HG02759 (cell line): ENCODE measurements at regions not wholly inside any gene's neighbourhood (a gene's known extent, or its start where the extent isn't known, plus 50 kb on each side); places are given as distances from the start of the nearest gene placed in this dataset.
"Not testable (repeated sequence)": the region's sequence is repeated elsewhere in the genome, so short reads cannot be mapped to it uniquely, and the experiment has no call there.

Experiments used
- ATAC-seq: cut with Tn5 transposase; IDR thresholded peaks from one replicate; pipeline ENCODE4 v1.9.1; 2021; ENCODE audit warnings: mild to moderate bottlenecking, moderate library complexity; ENCODE audit not compliant: unreplicated experiment

DNA sequence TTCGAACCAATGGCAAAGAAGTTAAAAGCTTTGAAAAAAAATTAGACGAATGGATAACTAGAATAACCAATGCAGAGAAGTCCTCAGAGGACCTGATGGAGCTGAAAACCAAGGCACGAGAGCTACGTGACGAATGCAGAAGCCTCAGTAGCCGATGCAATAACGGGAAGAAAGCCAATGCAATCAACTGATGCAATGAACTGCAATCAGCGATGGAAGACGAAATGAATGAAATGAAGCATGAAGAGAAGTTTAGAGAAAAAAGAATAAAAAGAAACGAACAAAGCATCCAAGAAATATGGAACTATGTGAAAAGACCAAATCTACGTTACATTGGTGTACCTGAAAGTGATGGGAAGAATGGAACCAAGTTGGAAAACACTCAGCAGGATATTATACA lies 52.6 kb upstream of the MRPS30 start:
- not testable (repeated sequence) for ATAC-seq

DNA sequence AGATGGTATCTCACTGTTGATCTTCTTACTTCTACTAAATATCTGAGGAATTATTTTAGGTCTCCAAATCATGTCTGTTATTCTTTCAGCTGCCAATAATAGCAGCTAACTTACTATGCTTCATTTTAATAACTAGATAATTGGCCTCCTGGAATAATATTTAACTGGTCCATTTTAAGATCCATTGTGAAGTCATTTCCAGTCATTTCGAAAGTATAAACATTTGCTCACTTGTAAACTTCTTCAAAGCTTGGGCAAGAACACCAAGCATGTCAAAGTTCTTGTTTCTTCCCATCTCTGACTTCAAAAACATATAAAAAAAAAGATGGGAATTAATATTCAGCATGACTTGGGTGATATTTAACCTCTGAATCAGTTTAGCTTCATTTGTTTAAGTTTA lies 61.4 kb upstream of the MRPS30 start:
- ATAC-seq = peak; percentile 67

DNA sequence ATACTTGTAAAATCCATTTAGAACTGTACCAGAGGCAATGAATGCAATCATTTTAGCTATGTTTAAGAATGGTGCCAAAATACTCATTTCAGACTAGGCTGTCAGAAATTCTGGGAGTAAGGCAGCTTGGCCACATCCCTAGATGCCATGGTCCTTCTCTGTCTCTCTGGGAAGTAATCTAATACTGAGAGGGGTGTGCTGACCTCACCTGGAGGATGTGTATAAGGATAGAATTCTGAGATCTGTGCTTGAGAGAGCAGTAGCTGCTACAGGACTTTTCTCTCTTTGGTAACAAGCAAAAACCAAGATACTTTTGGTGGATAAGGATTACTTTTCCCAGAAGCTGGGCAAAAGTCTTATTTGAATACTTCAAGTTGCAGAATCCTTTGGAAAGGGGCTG lies 68.1 kb upstream of the MRPS30 start:
- no peak for ATAC-seq

DNA sequence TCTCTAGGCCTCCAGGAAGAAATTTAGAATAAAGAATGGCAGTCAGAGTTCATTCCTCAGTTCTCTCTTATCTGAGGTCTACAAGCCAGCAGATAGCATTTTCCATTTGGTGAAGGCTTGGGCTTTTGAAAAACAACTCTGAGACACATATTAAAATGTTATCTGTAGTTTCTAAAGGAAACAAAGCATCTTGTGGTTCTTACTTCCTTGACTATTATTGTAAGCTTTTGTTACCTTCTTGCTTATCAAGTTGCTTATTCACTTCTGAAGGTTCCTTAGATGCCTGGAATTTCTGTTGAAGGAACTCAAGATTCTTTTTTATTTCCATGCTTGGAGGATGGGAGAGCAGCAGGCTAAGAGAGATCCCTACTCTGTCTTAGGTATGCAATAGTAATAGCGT lies 79.2 kb upstream of the MRPS30 start:
- no peak for ATAC-seq

DNA sequence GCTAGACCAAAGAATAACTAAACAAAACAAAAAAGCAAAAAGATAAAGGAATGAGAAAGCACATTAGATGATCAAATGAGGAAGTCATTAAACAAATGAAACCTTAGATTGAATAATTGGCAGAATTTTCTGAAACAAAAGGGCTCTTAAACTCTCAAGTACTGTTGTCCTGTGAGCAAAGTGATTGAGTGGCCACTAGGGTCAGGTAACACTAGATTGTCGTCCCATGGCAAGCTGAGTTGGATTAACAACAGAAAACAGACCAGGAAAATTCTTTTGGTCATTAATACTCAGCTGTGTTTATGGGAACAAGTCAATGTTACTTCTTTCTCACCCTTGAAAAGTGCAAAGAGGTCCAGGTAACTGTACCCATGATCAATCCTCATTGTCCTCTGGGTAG lies 81.6 kb upstream of the MRPS30 start:
- no peak for ATAC-seq

DNA sequence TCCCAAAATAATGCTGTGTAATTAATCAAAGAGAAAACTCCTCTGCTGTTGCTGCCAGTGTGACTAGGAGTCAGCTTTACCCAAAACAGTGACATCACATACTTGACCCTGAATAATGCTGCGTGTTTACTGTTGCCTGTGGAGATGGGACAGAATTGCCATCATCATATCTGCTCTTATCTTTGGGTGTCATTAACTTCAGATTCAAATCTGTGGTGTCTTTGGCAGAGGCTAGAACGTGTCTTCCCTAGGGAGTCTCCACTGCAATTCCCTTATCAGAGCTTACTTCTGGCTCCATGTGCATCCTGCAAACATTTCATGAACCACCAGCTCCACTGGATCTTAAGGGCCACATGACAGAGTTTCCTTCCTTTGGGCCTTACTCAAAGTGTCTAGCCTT lies 88.9 kb upstream of the MRPS30 start:
- ATAC-seq = no peak

DNA sequence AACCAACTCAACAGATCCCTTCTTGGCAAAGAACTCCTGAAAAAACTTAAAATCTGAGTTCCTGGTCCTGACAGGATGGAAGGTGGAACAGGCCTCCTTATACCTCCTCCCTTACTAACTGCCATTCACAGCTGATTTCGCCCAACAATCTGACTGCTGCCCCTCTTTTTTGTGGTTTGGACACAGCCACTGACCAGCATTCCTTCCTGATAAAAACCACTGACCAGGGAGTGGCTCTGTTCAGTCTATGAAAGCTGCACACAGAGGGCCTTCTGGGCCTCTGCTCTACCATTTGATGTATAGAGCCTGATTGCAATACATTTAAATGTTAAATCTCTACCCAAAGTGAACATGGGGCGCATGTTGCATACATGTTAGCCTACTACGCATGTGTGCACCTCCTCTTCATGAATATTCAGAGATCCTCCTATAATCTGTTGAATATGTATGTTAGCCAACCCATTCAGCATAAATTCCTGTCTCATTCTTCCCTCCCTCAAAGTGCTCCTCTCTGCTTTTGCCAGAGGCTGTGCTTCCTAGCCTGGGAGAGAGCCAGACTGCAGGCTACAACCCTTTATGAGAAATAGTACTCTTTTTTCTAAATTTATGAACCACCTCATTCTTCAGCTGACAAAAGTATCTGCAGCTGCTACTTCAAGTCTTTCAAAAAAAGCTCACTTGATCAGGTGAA lies 93.7 kb upstream of the MRPS30 start:
- no peak for ATAC-seq

DNA sequence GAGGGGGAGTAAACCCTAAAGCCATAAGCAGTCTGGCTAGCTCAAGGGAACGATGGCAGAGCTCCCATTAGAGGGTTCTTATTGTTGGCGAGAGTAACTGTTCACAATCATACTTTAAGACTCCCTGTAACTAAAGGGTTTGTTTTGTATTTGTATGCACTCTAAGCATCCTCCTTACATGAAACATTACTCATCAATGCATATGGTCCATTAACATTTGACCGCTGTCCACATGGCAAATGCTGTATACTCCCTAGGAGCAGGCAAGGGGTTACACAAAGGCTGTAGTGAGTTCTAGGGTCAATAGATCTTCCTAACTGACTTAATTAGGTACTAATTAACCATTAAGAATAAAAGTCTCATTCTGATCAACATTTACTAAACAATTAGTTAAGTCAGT lies 95.3 kb upstream of the MRPS30 start:
- no peak for ATAC-seq

DNA sequence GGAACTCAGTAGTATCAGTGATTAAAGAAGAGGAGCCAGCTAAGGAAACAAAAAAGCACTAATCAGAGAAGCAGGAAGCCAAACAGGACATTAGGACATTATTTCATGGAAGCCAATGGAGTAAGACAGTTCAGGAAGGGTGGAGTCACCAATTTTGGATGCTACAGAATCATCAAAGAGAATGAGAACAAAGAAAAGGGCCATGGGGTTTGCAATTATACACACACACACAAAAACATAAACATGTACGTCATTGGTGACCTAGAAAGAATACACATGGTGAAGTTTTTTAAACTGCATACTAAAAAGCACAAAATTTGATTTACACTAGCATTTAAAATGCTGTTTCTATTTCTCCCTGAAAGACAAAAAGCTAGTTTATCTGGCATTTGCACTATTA lies 96.8 kb upstream of the MRPS30 start:
- ATAC-seq = no peak

DNA sequence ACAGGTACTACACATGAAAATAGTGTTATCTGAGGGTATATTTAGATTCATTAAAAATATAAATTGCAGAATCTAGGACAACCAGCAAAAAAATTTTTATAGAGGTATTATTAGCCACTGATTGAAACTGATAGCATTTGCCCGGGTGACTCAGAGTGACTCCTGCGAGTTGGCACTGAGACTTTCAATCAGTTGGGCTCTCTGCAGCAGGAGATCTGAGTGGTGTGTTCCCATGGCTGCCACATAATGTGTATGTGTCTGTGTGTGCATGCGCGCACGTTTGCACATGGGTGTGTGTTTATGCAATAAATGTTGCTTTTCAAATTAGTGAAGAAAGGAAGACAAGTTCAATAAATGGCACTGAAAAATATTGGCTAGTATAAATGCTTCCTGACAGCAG lies 100.1 kb upstream of the MRPS30 start:
- no peak for ATAC-seq

DNA sequence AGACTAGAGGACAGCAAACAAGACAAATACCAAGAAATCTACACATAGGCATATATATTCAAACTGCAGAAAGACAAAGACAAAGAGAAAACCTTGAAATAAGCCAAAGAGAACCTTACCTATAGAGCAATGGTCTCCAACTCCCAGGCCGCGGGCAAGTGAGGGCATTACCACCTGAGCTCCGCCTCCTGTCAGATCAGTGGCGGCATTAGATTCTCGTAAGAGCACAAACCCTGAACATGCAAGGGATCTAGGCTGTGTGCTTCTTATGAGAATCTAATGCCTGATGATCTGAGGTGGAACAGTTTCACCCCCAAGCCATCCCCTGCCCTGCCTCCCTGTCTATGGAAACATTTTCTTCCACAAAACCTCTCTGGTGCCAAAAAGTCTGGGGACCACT lies 101.0 kb upstream of the MRPS30 start:
- ATAC-seq = no peak

DNA sequence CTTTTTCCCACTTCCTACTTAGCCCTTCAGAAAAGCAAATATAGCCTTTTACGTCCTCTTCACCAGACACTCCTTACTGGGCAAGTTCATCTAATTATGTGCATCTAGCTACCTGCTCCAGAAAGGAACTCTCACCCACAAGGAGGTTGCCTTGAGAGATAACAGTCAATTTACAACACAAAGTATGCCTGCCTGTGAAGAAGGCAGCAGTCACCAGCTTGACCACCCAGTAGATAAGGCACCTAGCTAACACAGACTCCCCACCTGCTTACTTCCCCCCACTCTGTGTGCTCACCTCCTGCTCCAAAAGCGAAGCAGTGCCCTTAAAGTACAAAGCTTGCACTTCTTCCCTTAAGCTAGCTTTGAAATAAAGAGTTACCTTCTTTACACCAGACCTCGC lies 111.7 kb upstream of the MRPS30 start:
- ATAC-seq = no peak

DNA sequence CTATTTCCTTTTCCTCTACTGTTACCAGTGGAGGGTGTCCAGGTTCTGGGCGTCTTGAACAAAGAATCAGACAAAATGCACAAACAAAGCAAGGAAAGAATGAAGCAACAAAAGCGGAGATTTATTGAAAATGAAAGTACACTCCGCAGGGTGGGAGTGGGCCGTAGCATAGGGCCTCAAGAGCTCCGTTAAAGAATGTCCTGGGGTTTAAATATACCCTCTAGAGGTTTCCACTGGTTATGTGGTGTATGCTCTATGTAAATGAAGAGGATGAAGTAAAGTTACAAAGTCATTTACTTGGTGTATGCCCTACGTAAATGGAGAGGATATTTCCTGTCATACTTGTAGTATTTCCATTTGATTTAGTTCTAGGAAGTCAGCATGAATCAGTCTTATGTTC lies 113.5 kb upstream of the MRPS30 start:
- no peak for ATAC-seq

DNA sequence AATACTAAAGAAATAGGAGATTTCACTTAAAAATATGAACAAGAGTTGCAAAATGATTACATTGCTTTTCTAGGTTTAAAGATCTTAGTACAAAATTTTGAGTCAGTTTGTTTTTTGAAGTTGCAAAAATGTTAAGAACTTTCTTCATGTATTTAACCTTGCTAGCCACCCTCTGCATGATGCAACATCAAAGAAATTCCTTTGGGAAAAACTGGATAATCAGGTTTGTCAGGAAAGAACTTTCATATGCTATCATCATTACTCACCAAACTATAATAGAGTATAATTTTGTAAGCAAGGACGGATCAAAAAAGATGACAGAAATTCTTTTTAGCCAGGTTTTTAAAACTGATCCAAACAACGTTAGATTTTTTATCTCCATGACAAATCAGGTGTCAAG lies 116.9 kb upstream of the MRPS30 start:
- no peak for ATAC-seq

DNA sequence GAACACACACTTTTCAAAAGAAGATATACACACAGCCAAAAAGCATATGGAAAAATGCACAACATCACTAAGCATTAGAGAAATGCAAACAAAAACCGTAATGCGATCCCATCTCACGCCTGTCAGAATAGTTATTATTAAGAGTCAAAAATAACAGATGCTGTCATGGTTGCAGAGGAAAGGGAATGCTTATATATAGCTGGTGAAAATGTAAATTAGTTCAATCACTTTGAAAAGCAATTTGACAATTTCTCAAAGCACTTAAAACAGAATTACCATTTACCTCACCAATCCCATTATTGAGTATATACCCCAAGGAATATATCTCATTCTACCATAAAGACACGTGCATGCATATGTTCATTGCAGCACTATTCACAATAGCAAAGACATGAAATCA lies 126.8 kb upstream of the MRPS30 start:
- no peak for ATAC-seq

DNA sequence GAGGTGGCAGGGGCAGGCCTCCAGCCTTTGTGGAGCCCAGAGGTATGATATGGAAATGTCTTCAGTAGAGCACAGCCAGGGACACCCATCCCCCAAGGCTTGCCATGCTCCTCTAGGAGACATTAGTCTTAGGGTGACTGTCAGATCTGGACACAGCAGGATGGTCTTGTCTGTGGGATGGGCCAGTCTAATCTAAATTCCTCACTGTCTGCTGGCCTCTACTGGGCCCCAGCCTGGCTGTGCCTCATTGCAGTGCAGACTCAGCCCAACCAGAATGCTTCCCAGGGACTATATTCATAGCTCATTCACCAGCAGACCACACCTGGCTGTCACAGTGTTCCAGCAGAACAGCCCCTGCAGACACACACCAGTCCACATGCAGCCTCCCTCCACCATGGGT lies 129.5 kb upstream of the MRPS30 start:
- no peak for ATAC-seq

DNA sequence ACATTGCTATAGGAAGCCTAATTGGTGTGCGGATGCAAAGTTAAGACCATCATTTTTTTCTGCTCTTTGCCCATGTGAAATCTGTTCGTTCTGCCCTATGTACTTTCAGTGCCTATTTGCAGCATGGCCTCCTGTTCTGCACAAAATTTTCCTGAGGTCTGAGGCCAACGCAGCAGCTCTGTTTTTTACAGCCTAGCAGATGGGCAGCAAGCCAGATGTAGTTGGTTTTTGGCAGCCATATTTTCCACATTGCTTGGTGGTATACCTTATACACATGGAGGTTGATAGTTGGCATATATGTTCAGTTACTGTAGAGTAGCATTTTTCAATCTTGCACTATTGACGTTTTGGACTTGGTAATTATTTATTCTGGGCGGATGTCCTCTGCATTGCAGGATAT lies 133.5 kb upstream of the MRPS30 start:
- ATAC-seq = no peak

DNA sequence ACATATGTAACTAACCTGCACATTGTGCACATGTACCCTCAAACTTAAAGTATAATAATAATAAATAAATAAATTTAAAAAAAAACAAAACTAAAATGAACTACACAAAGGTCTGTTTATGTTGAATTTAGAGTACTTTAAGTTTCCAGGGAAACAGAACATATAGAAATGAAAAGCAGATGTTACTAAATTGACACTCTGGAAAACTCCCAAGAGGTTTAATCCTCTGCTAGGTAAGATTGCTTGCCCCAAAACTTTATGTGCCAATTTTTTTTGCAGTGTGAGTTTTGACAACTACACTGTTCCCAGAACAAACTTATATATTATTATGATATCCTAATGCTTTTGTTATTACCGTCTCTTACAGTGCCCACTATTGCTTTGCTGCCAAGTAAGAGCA lies 134.3 kb upstream of the MRPS30 start:
- no peak for ATAC-seq

DNA sequence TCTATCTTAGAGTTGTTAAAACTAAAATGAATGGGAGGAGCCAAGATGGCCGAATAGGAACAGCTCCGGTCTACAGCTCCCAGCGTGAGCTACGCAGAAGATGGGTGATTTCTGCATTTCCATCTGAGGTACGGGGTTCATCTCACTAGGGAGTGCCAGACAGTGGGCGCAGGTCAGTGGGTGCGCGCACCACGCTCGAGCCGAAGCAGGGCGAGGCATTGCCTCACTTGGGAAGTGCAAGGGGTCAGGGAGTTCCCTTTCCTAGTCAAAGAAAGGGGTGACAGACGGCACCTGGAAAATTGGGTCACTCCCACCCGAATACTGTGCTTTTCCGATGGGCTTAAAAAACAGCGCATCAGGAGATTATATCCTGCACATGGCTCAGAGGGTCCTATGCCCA lies 140.3 kb upstream of the MRPS30 start:
- ATAC-seq = not testable (repeated sequence)

DNA sequence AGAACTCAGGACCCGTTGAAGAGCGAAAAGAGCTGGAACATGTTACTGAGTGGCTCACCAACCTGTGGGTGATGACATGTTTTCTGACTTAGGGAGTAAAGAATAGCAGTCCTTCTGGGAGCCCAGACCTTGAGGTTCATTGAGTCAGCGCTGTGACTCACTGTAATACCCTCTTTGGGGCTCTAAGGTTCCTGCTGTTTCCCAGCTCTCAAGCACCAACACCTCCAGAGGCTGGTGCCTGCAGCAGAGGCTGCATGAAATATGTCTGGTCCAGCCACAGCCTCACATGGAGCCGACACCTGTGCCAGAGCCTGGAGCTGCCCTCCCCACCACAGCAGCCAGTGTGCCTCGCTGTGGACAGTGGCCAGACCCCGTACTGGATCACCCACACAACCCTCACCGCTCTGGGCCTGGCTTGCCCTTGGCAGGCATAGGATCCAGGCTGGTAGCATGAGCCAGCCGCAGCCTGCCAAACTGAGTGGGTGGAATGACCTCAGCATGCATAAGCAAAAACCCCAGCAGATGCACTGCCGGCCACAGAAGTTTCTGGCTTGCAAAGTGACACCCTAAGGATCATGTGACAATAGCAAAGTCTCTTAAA lies 143.5 kb upstream of the MRPS30 start:
- no peak for ATAC-seq

DNA sequence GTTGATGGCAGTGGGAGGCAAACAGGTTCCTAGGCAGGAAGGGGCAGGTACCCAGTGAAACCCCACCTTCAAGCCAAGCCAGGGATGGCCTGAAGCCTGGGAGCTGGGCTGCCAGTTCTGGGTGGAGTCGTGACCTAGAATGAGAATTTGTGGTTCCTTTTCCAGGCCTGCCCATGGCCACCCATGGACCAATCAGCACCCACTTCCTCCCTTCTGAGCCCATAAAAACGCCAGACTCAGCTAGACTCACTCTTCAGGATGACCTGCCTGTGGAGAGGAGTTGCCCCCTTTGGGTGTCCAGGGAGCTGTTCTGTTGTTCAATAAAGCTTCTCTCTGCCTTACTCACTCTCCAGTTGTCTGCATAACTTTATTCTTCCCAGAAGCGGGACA lies 144.0 kb upstream of the MRPS30 start:
- no peak for ATAC-seq

DNA sequence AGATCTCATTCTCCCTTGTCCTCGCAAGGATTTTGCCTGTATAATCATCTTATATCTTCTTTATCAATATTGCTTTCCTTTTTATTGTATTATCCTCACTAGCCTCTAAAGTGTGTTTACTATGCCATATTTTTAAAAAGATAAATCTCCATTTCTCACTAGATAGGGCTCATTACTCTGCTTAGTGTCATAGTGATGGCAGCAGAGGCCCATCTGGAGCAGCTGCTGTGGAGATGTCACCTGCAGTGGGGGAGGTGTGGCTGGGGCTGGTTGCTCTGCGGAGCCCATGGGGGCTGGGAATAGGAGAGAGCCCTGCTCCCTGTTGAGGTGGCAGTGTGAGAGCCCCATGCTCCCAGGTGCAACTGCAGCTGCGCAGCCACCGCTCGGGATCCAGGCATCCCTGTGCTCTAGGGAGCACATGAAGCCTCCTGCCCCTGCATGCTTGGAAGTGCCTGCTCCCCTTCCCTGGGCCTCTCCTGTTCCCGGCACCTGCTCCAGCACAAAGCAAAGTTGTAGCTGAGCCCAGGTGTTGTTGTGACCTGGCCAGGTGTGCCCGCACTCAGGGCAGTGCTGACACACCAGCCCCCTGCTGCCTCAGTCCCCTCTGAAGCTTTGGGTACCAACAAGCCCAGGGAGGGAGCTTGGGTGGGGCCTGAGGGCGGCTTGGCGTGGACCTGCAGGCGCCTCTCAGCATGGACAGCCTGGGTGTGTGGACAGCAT lies 144.6 kb upstream of the MRPS30 start:
- ATAC-seq = no peak

DNA sequence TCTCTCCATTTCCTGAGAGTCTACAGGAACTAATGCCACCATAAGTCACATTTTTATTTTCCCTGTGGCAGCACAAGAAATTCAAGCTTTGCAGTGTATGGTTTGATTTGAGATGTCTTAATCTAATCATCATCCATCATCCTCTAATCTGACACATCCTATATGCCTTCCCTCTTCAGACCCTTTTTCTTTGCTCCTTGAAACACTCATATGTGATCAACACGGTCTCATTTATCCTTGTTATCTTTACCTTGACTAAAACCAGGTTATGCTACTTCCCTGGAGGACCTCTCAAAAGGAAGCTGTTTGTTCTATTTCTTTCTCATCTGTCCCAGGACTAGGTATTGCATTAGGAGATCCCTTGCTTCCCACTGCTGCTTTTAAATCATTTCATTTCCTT lies 146.9 kb upstream of the MRPS30 start:
- no peak for ATAC-seq
